H1 (cell line): ENCODE measurements at regions not wholly inside any gene's neighbourhood (a gene's known extent, or its start where the extent isn't known, plus 50 kb on each side); places are given as distances from the start of the nearest gene placed in this dataset.

Source experiments
- ASH2L ChIP-seq: fragments of 200-600, 300-600 bp; sonication (generic); IDR thresholded peaks from one replicate; pipeline ENCODE4 v1.7.1; 2017; ENCODE audit warnings: low read length
- CEBPB ChIP-seq: IDR thresholded peaks from 2 replicates; pipeline ENCODE4 v1.6.1; 2012; ENCODE audit warnings: low read depth, low read length
- CHD7 ChIP-seq: fragments of 300-600 bp; sonication (generic); IDR thresholded peaks from 2 replicates; pipeline ENCODE4 v1.7.1; 2012; ENCODE audit warnings: low read length, moderate library complexity, mild to moderate bottlenecking, inconsistent platforms; ENCODE audit not compliant: insufficient replicate concordance
- CTCF ChIP-seq, 3 experiments: IDR thresholded peaks; 1 replicate in 2 of 3; 2 replicates in 1 of 3; pipeline versions ENCODE4 v1.5.1 to v1.6.1; 2011; ENCODE audit warnings: low read length in 3 of 3, mild to moderate bottlenecking in 3 of 3, inconsistent platforms in 2 of 3, low read depth in 1 of 3, moderate library complexity in 1 of 3; ENCODE audit not compliant: insufficient read depth in 1 of 3; ENCODE audit errors: control extremely low read depth in 1 of 3
- RBBP5 ChIP-seq: IDR thresholded peaks from 2 replicates; pipeline ENCODE4 v1.7.1; 2012; ENCODE audit warnings: low read depth, mild to moderate bottlenecking, inconsistent platforms, low read length, moderate library complexity, borderline replicate concordance
- RXRA ChIP-seq: IDR thresholded peaks from 2 replicates; pipeline ENCODE4 v1.6.1; 2011; ENCODE audit warnings: low read depth, mild to moderate bottlenecking, low read length, moderate library complexity; ENCODE audit not compliant: insufficient read depth
- SAP30 ChIP-seq: fragments of 300-600 bp; sonication (generic); IDR thresholded peaks from 2 replicates; pipeline ENCODE4 v1.7.1; 2012; ENCODE audit warnings: low read length, moderate library complexity, mild to moderate bottlenecking, inconsistent platforms; ENCODE audit not compliant: insufficient read depth, insufficient replicate concordance

DNA sequence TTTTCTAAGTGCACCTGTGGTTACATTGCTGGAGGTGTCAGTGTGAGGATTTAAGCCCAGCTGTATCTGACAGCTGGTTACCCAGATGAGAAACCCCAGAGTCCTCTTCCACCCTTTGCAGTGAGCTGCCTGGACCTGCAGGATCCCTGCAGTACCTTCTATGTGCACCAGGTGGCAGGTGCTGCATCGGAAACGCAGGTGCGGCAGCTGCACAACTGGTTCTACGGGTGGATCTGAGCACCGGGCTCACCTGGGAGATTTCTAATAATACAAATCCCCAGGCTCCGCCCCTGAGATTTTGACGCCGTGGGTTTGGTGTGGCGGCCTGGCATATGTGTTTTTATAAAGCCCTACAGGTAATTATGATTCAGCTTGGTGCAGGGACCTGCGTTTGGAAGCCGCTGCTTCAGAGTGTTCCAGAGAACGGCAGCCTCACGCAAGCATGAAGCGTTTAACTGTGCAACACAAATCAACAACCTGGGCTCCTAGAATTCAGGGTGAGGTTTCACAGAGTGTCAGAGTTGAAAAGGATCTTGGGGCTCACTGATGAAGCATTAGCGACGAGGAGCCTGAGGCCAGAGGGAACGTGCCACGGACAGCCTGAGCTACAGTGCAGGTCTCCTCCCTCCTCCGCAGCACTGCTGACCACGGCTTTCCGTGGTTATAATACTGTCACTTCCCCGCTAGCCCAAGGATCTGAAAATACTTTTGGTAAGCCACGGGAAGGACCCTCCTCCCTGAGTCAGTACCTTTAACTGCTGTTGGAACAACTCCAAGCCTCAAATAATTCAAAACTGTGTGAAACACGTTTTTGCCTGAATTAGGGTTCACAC, 96.7 kb upstream of the TRABD2B start (continued):
- no peak for TF ChIP-seq CHD7
- TF ChIP-seq CEBPB = no peak
- TF ChIP-seq CTCF (IDR thresholded peaks at IDR 0.05; ENCODE audit: control extremely low read depth in 1 of 3, insufficient read depth in 1 of 3, low read depth in 1 of 3, low read length in 3 of 3) = peak; percentile 93 to 97 (median 97)
- peak; percentile 38 for TF ChIP-seq ASH2L
- TF ChIP-seq SAP30 = no peak
- TF ChIP-seq RBBP5 = no peak
- TF ChIP-seq RXRA = no peak
